Right lobe of liver (tissue), 6 donors: ENCODE measurements at regions not wholly inside any gene's neighbourhood (a gene's known extent, or its start where the extent isn't known, plus 50 kb on each side); places are given as distances from the start of the nearest gene placed in this dataset.
"Not testable (repeated sequence)": the region's sequence is repeated elsewhere in the genome, so short reads cannot be mapped to it uniquely, and the experiment has no call there.

Source experiments
- ATAC-seq, 4 donors: fragments of 200-7000 bp; cut with Tn5 transposase; one replicate each; pipeline ENCODE4 v1.9.1; 2020; ENCODE audit warnings: mild to moderate bottlenecking in 4 of 4, moderate library complexity in 4 of 4
- DNase-seq, 3 donors: peaks; one replicate each; pipeline ENCODE4 v3.0.0-alpha.2; 2020
- H3K27ac ChIP-seq, 3 donors: fragments of 200-600 bp; one replicate each; pipeline ENCODE4 v1.8.0; 2022
- H3K27me3 ChIP-seq, 2 donors: fragments of 200-600 bp; one replicate each; pipeline ENCODE4 v1.8.0; 2022
- H3K36me3 ChIP-seq, 4 donors: fragments of 200-600 bp; sonication (generic) in 1 of 4; one replicate each; pipeline versions ENCODE4 v1.5.1 to v1.8.0; 2017 to 2022; ENCODE audit warnings: control low read depth in 1 of 4
- H3K4me1 ChIP-seq, 4 donors: fragments of 200-600 bp; sonication (generic) in 1 of 4; one replicate each; pipeline versions ENCODE4 v1.5.1 to v1.8.0; 2017 to 2022; ENCODE audit warnings: control low read depth in 1 of 4
- H3K4me3 ChIP-seq, 3 donors: fragments of 200-600 bp; one replicate each; pipeline ENCODE4 v1.8.0; 2022
- H3K9me3 ChIP-seq, 4 donors: fragments of 200-600 bp; sonication (generic) in 1 of 4; one replicate each; pipeline versions ENCODE4 v1.5.1 to v1.8.0; 2017 to 2022; ENCODE audit warnings: control low read depth in 1 of 4
- WGBS: methylation state at CpG from one replicate; pipeline ENCODE4 v1.1.6; 2018; ENCODE audit warnings: low coverage, low lambda C conversion rate; ENCODE audit not compliant: insufficient coverage; ENCODE audit errors: missing lambda C conversion rate; 5-methylcytosine and 5-hydroxymethylcytosine counted together
- intact Hi-C, 2 donors: fragments of 100-400 bp; cut with DNase I; formaldehyde crosslinking; loops; one replicate each; pipeline versions ENCODE4 v1.11.2 to v1.14.1; 2022
- donor health status: DM: no; HTN: yes; CAD: no.
- donor health status: DM: no; HTN: no; CAD: no.
- donor health status: DM: no; HTN: no; CAD: no.
- donor health status: DM: no; HTN: yes; CAD: no.
- donor health status: DM: no; HTN: yes; CAD: no.

DNA sequence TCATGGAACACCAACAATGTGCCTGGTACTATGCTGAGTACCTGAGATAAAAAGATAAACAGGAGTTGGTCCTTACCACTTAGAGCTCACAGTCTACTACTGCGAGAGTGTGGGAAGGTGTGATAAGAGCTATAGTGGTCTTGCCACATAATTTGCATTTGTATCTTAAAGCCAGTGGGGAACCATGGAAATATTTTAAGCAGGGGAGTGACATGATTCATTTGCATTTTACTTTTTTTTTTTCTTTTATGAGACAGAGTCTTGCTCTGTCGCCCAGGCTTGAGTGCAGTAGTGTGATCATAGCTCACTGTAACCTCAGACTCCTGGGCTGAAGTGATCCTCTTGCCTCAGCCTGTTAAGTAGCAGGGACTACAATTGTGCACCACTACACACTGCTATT, 54.2 kb upstream of the FAM72C start:
- H3K4me1 ChIP-seq, ATAC-seq, H3K27me3 ChIP-seq, H3K36me3 ChIP-seq, H3K4me3 ChIP-seq, H3K9me3 ChIP-seq, intact Hi-C loops, H3K27ac ChIP-seq, DNase-seq: not testable (repeated sequence)
- no CpG with 5 or more reads among the region's 2 CpGs for WGBS

DNA sequence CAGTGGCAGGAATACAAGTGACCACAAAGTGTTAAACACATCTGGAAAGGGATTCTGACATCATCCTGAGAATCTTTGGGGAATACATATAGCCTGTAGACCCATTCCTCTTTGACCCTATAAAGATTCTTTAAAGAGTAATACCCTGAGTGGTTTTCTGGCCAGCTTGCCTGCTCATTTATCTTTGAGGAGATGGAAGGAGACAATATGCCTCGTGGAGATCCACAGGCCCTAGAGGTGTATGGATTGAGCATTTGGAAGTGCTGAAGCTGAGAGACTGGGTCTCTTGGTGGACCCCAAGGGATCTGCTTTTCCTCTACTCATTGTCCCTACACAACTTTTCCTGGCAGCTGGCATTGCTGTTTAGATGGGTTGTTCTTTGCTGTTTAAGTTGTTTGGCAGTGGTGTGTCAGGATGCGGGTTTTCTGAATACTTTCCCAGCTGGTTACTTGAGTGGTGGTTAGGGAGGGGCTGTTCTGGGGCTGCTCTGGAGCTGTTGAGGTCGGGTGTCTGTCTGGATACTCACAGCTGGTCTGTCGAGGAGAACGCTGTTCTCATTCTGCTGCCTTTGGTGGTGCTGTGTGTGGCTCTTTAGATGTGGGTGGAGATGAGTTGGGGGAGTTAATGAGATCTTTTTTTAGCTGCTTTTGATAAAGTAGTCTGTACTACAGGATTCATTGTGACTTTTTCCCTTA, 50.1 kb upstream of the FAM72C start:
- H3K4me3 ChIP-seq, H3K27ac ChIP-seq, H3K9me3 ChIP-seq, H3K27me3 ChIP-seq, H3K4me1 ChIP-seq, DNase-seq, ATAC-seq, H3K36me3 ChIP-seq, intact Hi-C loops: not testable (repeated sequence)
- WGBS, result no CpG with 5 or more reads among the region's 5 CpGs
